Smooth muscle cell (in vitro differentiated cells): ENCODE measurements at regions not wholly inside any gene's neighbourhood (a gene's known extent, or its start where the extent isn't known, plus 50 kb on each side); places are given as distances from the start of the nearest gene placed in this dataset.

Experiments used
- DNase-seq: peaks from one replicate; lab custom pipeline; 2025; ENCODE audit not compliant: unreplicated experiment; lab: John Stamatoyannopoulos, UW
- H2AFZ ChIP-seq: fragments of 200-600 bp; sonication (generic); 2 replicates; pipeline ENCODE4 v1.6.0; 2016; ENCODE audit warnings: antibody characterized with exemption, low read depth, mild to moderate bottlenecking
- H3F3A ChIP-seq: fragments of 200-600 bp; sonication (generic); 2 replicates; pipeline ENCODE4 v1.6.0; 2017; ENCODE audit warnings: antibody characterized with exemption, low read depth
- H3K27ac ChIP-seq: fragments of 200-600 bp; sonication (generic); 2 replicates; pipeline ENCODE4 v1.5.1; 2016; ENCODE audit warnings: low read depth, mild to moderate bottlenecking
- H3K27me3 ChIP-seq: fragments of 200-600 bp; sonication (generic); 2 replicates; pipeline ENCODE4 v1.6.1; 2016; ENCODE audit warnings: low read depth, mild to moderate bottlenecking
- H3K36me3 ChIP-seq: fragments of 200-600 bp; sonication (generic); 2 replicates; pipeline ENCODE4 v1.5.1; 2016; ENCODE audit warnings: low read depth
- H3K4me1 ChIP-seq: fragments of 200-600 bp; sonication (generic); 2 replicates; pipeline ENCODE4 v1.5.1; 2016; ENCODE audit warnings: low read depth
- H3K4me2 ChIP-seq: fragments of 200-600 bp; sonication (generic); 2 replicates; pipeline ENCODE4 v1.6.0; 2016; ENCODE audit warnings: mild to moderate bottlenecking
- H3K4me3 ChIP-seq: fragments of 200-600 bp; sonication (generic); 2 replicates; pipeline ENCODE4 v1.5.1; 2016; ENCODE audit warnings: mild to moderate bottlenecking
- H3K79me2 ChIP-seq: fragments of 200-600 bp; sonication (generic); 2 replicates; pipeline ENCODE4 v1.6.0; 2016; ENCODE audit warnings: low read depth, mild to moderate bottlenecking
- H3K9ac ChIP-seq: fragments of 200-600 bp; sonication (generic); 2 replicates; pipeline ENCODE4 v1.6.0; 2016; ENCODE audit warnings: low read depth
- H3K9me3 ChIP-seq: fragments of 200-600 bp; sonication (generic); replicated peaks from 2 replicates; pipeline ENCODE4 v1.5.1; 2016; ENCODE audit warnings: low read depth
- H4K20me1 ChIP-seq: fragments of 200-600 bp; sonication (generic); 2 replicates; pipeline ENCODE4 v1.6.0; 2016; ENCODE audit warnings: low read depth
- CTCF ChIP-seq: fragments of 200-600 bp; sonication (generic); IDR thresholded peaks from 2 replicates; pipeline ENCODE4 v1.5.1; 2017; ENCODE audit warnings: borderline replicate concordance, mild to moderate bottlenecking, antibody characterized with exemption; ENCODE audit not compliant: insufficient read depth, poor library complexity, severe bottlenecking
- WGBS: methylation state at CpG from one replicate; pipeline ENCODE4 v1.1.7; 2016; ENCODE audit warnings: low lambda C conversion rate; 5-methylcytosine and 5-hydroxymethylcytosine counted together

GRCh38 chr1:245087723-245088122 lies 67.1 kb upstream of the KIF26B start:
- TF ChIP-seq CTCF = no peak
- no peak overlapping the region for H2AFZ ChIP-seq
- H3K27ac ChIP-seq = no peak overlapping the region
- H3K9ac ChIP-seq = no peak overlapping the region
- H3K4me1 ChIP-seq = peaks cover 33% of the 10 kb centered on the region
- no peaks in the 10 kb centered on the region for H3K79me2 ChIP-seq
- H3F3A ChIP-seq = peaks cover 33% of the 10 kb centered on the region
- no peaks in the 10 kb centered on the region for H3K36me3 ChIP-seq
- H4K20me1 ChIP-seq = no peaks in the 10 kb centered on the region
- no peak overlapping the region for H3K4me3 ChIP-seq
- H3K27me3 ChIP-seq = no peaks in the 10 kb centered on the region
- H3K4me2 ChIP-seq = no peak overlapping the region
- DNase-seq = no peak
- H3K9me3 ChIP-seq = no peaks in the 10 kb centered on the region
- WGBS = 96% methylated on average over 4 of the region's 4 CpGs

DNA sequence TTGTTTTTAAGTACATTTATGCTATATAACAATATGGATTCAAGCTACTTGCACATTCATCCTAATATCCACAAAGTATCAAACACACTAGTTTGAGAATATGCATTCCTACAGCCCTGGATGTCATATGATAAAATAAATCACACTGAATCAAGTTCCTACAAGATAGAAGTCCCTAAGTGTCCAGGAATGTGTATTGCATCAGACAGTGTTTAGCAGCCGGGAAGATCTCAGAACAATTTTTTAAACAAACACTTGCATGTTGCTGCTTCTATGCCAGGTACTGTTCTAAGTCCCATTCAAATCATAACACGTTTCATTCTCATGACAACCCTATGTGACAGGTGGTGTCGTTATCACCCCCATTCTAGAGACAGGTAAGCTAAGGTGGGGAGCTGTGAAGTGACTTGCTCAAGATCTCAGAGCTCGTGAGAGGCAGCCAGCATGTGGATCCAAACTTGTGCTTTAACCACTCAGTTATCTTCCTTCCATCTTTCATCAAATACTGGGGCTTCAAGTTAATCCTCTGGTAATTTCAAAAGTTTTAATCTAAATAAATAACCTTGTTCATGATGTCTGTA lies 68.3 kb upstream of the KIF26B start:
- H3K4me2 ChIP-seq = peak overlapping the region; percentile 58
- H4K20me1 ChIP-seq = no peaks in the 10 kb centered on the region
- H3F3A ChIP-seq = peaks cover 24% of the 10 kb centered on the region
- no peak for DNase-seq
- H3K4me1 ChIP-seq = peaks cover 24% of the 10 kb centered on the region
- TF ChIP-seq CTCF = no peak
- no peak overlapping the region for H3K4me3 ChIP-seq
- no peaks in the 10 kb centered on the region for H3K9me3 ChIP-seq
- no peak overlapping the region for H2AFZ ChIP-seq
- peak overlapping the region; percentile 91 for H3K27ac ChIP-seq
- no peaks in the 10 kb centered on the region for H3K36me3 ChIP-seq
- WGBS = 62% methylated on average over 4 of the region's 4 CpGs
- H3K27me3 ChIP-seq = no peaks in the 10 kb centered on the region
- H3K9ac ChIP-seq = peak overlapping the region; percentile 48
- no peaks in the 10 kb centered on the region for H3K79me2 ChIP-seq

GRCh38 chr1:245085508-245086095 lies 69.2 kb upstream of the KIF26B start:
- Histone ChIP-seq H2AFZ (no peak overlapping the region), H3K36me3 (no peaks in the 10 kb centered on the region), H3F3A (peaks cover 15% of the 10 kb centered on the region), H3K79me2 (no peaks in the 10 kb centered on the region), H3K4me1 (peaks cover 18% of the 10 kb centered on the region), H3K4me3 (no peak overlapping the region), H3K9ac (peak overlapping the region; percentile 48), H3K4me2 (peak overlapping the region; percentile 58), H3K27ac (peak overlapping the region; percentile 91), H3K27me3 (no peaks in the 10 kb centered on the region), H4K20me1 (no peaks in the 10 kb centered on the region), H3K9me3 (no peaks in the 10 kb centered on the region)
- DNase-seq = no peak
- no peak for TF ChIP-seq CTCF
- 14% methylated on average over 9 of the region's 9 CpGs for WGBS

GRCh38 chr1:245084551-245084950 lies 70.2 kb upstream of the KIF26B start:
- no peak for DNase-seq
- H3K4me1 ChIP-seq = peaks cover 18% of the 10 kb centered on the region

More at GRCh38 chr1:245084551-245084950, 70.2 kb upstream of the KIF26B start:
- H3K27me3 ChIP-seq = no peaks in the 10 kb centered on the region
- H3K9me3 ChIP-seq = no peaks in the 10 kb centered on the region
- no peak overlapping the region for H2AFZ ChIP-seq
- H3K4me2 ChIP-seq = peak overlapping the region; percentile 56
- peak overlapping the region; percentile 46 for H3K9ac ChIP-seq
- peaks cover 12% of the 10 kb centered on the region for H3F3A ChIP-seq
- H3K36me3 ChIP-seq = no peaks in the 10 kb centered on the region
- TF ChIP-seq CTCF = no peak
- H3K27ac ChIP-seq = peak overlapping the region; percentile 91
- H3K4me3 ChIP-seq = no peak overlapping the region
- no peaks in the 10 kb centered on the region for H4K20me1 ChIP-seq
- no peaks in the 10 kb centered on the region for H3K79me2 ChIP-seq
- 51% methylated on average over 7 of the region's 7 CpGs for WGBS
